Heart left ventricle (tissue), 13 donors: ENCODE measurements at regions not wholly inside any gene's neighbourhood (a gene's known extent, or its start where the extent isn't known, plus 50 kb on each side); places are given as distances from the start of the nearest gene placed in this dataset.

ENCODE experiments used
- POLR2A ChIP-seq, 2 donors: fragments of 450-650 bp; IDR thresholded peaks; one replicate each; pipeline ENCODE4 v1.6.1; 2017; ENCODE audit warnings: antibody characterized with exemption in 2 of 2, mild to moderate bottlenecking in 2 of 2, moderate library complexity in 2 of 2
- TF ChIP-seq, protein P1 (sequence below), 12 donors: fragments of 200-600 bp; sonication (generic) in 4 of 12; IDR thresholded peaks; one replicate each; pipeline versions ENCODE4 v1.5.0 to v1.8.0; 2018 to 2022; ENCODE audit warnings: antibody characterized with exemption in 12 of 12, mild to moderate bottlenecking in 5 of 12
- donor health status: ischemic (EF 13 %, LVEDD 7.1; RV severe dilation, severe dysfunction).
- donor health status: DM: no; HTN: yes; CAD: no.
- donor health status: DM: no; HTN: no; CAD: no.
- donor health status: ischemic (EF 25% LVEDD 6.9; RV normal size, moderate dysfunction).
- donor health status: ischemic (EF 25% LVEDD 5.7; RV mildly dilated, moderate dysfunction).
- donor health status: ischemic (EF 35%, LVEDD 5.7; RV mildly dilated, moderate dysfunction).
- donor health status: nonischemic (EF 11% LVEDD 7.7; RV severe dilation, severe dysfunction).
- donor health status: DM: yes; HTN: yes; CAD: no.
- donor health status: PGD.
- donor health status: ischemic (EF 29% LVEDD 5.4; RV normal size, mild dysfunction).
- donor health status: nonischemic (EF 23%, LVEDD 6.1; RV moderate dilation, normal function).

DNA sequence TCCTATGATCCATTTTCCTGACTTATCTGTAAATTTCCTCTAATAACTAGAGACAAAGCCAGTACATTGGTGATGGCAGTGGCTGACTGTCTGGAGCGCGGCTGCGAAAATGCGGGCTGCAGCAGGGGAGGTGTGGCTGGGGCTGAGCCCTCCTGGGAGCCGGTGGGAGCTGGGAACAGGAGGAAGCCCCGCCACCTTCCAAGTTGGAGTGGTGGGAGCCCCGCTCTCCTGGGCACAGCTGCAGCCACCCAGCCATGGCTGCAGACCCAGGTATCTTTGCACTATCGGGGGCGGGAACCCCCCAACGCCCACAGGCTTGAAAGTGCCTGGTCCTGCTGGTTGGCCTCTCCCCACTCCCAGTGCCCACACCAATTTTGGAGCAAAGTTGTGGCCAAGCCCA is 633.0 kb upstream of the TMEFF2 start:
- TF ChIP-seq, protein P1, sequence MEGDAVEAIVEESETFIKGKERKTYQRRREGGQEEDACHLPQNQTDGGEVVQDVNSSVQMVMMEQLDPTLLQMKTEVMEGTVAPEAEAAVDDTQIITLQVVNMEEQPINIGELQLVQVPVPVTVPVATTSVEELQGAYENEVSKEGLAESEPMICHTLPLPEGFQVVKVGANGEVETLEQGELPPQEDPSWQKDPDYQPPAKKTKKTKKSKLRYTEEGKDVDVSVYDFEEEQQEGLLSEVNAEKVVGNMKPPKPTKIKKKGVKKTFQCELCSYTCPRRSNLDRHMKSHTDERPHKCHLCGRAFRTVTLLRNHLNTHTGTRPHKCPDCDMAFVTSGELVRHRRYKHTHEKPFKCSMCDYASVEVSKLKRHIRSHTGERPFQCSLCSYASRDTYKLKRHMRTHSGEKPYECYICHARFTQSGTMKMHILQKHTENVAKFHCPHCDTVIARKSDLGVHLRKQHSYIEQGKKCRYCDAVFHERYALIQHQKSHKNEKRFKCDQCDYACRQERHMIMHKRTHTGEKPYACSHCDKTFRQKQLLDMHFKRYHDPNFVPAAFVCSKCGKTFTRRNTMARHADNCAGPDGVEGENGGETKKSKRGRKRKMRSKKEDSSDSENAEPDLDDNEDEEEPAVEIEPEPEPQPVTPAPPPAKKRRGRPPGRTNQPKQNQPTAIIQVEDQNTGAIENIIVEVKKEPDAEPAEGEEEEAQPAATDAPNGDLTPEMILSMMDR (IDR thresholded peaks at IDR 0.05): no peak
- no peak for TF ChIP-seq POLR2A (IDR thresholded peaks at IDR 0.05)
